Cardiac muscle cell (in vitro differentiated cells and primary cell): ENCODE measurements at regions not wholly inside any gene's neighbourhood (a gene's known extent, or its start where the extent isn't known, plus 50 kb on each side); places are given as distances from the start of the nearest gene placed in this dataset.

Source experiments
- DNase-seq, 2 donors: peaks; one replicate each; pipeline versions ENCODE4 v3.0.0 to v3.0.0-alpha.2; 2010 to 2017; ENCODE audit warnings: low read depth in 1 of 2, low spot score in 1 of 2
- H3K27ac ChIP-seq: fragments of 200-600 bp; sonication (generic); 2 replicates; pipeline ENCODE4 v1.5.1; 2016
- H3K27me3 ChIP-seq: fragments of 200-600 bp; sonication (generic); 2 replicates; pipeline ENCODE4 v1.6.0; 2016; ENCODE audit warnings: control low read depth
- H3K36me3 ChIP-seq: fragments of 200-600 bp; sonication (generic); 2 replicates; pipeline ENCODE4 v1.5.1; 2016; ENCODE audit warnings: control low read depth
- H3K4me1 ChIP-seq: fragments of 200-600 bp; sonication (generic); 2 replicates; pipeline ENCODE4 v1.8.1; 2017; ENCODE audit warnings: low read depth, mild to moderate bottlenecking, mixed run types
- H3K4me3 ChIP-seq: fragments of 200-600 bp; sonication (generic); 2 replicates; pipeline ENCODE4 v1.5.1; 2016; ENCODE audit warnings: mild to moderate bottlenecking
- H3K9me3 ChIP-seq: fragments of 200-600 bp; sonication (generic); 2 replicates; pipeline ENCODE4 v1.5.1; 2017; ENCODE audit warnings: low read depth, mild to moderate bottlenecking, control low read depth
- TF ChIP-seq, protein P1 (sequence below): IDR thresholded peaks from 2 replicates; pipeline ENCODE4 v1.5.1; 2012; ENCODE audit warnings: low read depth, mild to moderate bottlenecking, low read length

DNA sequence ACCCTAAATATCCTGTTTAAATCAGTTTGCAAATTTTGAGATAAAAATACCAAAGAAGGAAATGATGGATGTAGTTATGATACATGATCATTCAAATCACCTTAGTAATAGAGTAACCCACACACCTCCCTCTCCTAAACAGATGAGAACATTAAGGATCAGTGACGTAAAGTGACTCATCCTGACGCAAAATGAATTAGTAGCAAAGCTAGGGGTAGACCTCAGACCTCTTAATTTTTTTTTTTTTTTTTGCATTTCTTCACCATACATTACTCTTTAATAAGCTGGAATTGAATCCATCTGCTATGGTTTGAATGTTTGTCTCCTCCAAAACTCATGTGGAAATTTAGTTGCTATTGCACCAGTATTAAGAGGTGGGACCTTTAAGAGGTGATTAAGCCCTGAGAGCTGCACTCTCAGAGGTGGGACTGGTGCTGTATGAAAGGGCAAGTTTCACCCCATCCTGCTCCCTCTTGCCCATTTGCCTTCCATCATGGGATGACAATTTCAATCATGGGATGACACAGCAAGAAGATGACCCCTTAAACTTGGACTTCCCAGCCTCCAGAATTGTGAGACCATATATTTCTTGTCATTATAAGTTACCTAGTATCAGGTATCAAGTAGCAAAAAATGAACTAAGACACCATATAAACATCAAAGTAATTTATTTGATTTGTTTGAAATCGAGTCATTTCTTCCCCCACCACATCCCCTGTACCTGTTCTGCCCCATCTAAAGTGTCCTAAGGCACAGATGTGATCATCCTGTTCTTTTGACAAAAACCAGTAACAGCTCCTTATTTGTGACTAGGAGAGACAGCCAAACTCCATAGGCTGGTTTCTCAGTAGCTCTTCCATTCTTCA is 114.6 kb upstream of the DUSP10 start:
- no peak overlapping the region for H3K4me3 ChIP-seq
- peak in 1 of 2 donors; percentile 20 for DNase-seq
- H3K27ac ChIP-seq = no peak overlapping the region
- no peaks in the 10 kb centered on the region for H3K4me1 ChIP-seq
- no peaks in the 10 kb centered on the region for H3K27me3 ChIP-seq
- H3K9me3 ChIP-seq = no peaks in the 10 kb centered on the region
- no peaks in the 10 kb centered on the region for H3K36me3 ChIP-seq
- TF ChIP-seq, protein P1, sequence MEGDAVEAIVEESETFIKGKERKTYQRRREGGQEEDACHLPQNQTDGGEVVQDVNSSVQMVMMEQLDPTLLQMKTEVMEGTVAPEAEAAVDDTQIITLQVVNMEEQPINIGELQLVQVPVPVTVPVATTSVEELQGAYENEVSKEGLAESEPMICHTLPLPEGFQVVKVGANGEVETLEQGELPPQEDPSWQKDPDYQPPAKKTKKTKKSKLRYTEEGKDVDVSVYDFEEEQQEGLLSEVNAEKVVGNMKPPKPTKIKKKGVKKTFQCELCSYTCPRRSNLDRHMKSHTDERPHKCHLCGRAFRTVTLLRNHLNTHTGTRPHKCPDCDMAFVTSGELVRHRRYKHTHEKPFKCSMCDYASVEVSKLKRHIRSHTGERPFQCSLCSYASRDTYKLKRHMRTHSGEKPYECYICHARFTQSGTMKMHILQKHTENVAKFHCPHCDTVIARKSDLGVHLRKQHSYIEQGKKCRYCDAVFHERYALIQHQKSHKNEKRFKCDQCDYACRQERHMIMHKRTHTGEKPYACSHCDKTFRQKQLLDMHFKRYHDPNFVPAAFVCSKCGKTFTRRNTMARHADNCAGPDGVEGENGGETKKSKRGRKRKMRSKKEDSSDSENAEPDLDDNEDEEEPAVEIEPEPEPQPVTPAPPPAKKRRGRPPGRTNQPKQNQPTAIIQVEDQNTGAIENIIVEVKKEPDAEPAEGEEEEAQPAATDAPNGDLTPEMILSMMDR = no peak

DNA sequence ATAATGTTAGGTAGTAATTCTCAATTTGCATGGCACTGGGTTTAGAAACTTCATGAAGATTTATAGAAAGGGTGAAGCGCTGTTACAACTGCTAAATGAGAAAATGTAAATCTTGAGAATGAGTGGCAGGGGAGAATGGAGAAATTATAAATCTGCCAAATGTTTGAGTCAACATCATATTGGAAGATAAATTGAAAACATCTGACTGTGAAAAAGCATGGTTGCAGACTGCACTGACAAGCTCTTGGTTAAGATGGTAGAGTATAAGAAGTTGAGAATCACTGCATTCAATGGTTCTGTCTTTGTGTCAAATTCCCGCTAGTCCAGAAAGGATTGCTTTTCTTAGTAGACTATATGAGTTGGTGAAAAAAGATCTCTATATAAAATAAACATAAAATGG is 113.3 kb upstream of the DUSP10 start:
- Histone ChIP-seq H3K9me3 (no peaks in the 10 kb centered on the region), H3K27me3 (no peaks in the 10 kb centered on the region), H3K4me1 (no peaks in the 10 kb centered on the region), H3K27ac (no peak overlapping the region), H3K4me3 (no peak overlapping the region), H3K36me3 (no peaks in the 10 kb centered on the region)
- no peak for DNase-seq
- TF ChIP-seq, protein P1 = no peak

DNA sequence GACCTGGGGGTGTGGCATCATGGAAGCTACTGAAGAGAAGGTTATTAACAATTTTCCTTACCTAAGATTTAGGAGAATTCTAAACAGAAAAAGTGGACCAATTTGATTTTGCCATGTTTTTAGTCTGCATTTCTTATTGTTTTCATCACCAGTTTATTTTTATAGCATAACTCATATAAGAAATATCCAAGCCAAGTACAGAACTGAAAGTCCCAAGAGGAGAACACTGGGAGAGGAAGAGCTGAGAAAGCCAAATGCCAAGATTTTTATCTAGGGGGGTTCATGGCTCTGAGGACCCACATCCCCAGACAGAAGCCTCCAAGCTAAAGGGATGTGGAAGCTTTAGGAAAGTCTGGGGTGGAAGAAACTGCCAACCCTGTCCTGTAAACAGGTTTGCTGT is 109.4 kb upstream of the DUSP10 start:
- Histone ChIP-seq H3K9me3 (no peaks in the 10 kb centered on the region), H3K27ac (no peak overlapping the region), H3K4me3 (no peak overlapping the region), H3K4me1 (no peaks in the 10 kb centered on the region), H3K36me3 (no peaks in the 10 kb centered on the region), H3K27me3 (no peaks in the 10 kb centered on the region)
- TF ChIP-seq, protein P1 = no peak
- no peak for DNase-seq

DNA sequence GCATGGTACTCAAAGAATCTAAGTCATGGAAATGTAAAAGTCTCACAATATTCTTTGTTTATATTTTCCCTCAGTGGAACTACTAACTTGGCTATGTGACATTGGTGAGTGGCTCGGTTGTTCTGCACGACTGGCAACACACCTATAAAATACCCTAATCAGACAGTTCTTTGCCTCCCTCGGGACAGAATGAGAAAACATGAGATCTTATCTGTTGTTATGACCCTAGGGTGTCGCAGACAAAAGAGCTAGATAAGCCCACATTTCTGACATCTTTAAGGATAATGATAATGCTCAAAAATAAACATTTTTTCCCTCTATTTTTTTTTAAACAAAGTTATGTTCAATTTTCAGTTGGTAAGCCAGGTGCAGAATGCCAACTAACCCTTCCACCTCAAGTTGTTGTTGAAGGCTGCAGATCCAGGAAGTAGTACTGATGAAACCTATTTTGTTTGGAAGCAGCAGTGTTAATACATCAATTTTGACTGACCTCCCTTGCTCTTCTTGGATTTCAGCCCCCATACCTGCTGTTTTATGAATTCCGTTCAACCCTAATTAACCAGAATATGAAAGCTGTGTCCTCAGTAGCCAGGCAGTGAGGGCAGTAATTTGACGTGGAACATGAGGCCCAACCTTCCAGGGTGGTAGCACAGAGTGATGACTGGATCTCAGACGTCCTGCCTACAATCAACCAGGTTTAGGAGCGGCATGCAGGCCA is 108.7 kb upstream of the DUSP10 start:
- DNase-seq = no peak
- no peak overlapping the region for H3K27ac ChIP-seq
- TF ChIP-seq, protein P1 = no peak
- H3K27me3 ChIP-seq = no peaks in the 10 kb centered on the region
- H3K4me3 ChIP-seq = no peak overlapping the region
- no peaks in the 10 kb centered on the region for H3K4me1 ChIP-seq
- H3K36me3 ChIP-seq = no peaks in the 10 kb centered on the region
- H3K9me3 ChIP-seq = no peaks in the 10 kb centered on the region

DNA sequence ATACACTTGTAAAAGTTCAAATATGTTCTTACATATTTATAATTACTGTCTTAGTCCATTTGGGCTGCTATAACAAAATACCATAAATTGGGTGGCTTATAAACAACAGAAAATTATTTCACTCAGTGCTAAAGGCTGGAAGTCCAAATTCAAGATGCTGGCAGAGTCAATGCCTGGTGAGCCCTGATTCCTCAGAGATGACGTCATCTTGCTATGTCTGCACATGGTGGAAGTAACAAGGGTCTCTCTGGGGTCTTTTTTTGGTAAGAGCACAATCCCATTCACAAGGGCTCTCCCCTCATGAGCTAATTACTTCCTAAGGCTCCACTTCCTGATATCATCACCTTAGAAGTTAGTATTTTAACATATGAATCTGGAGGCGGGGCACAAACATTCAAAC is 108.0 kb upstream of the DUSP10 start:
- DNase-seq = no peak
- Histone ChIP-seq H3K4me3 (no peak overlapping the region), H3K4me1 (no peaks in the 10 kb centered on the region), H3K36me3 (no peaks in the 10 kb centered on the region), H3K27ac (no peak overlapping the region), H3K27me3 (no peaks in the 10 kb centered on the region), H3K9me3 (no peaks in the 10 kb centered on the region)
- TF ChIP-seq, protein P1 = no peak
